HG03095 (cell line): ENCODE measurements at regions not wholly inside any gene's neighbourhood (a gene's known extent, or its start where the extent isn't known, plus 50 kb on each side); places are given as distances from the start of the nearest gene placed in this dataset.
"Not testable (repeated sequence)": the region's sequence is repeated elsewhere in the genome, so short reads cannot be mapped to it uniquely, and the experiment has no call there.

Source experiments
- ATAC-seq: cut with Tn5 transposase; IDR thresholded peaks from one replicate; pipeline ENCODE4 v1.9.1; 2021; ENCODE audit warnings: moderate library complexity; ENCODE audit not compliant: unreplicated experiment

- no peak for ATAC-seq
These were observed 161.5 kb downstream of the NRIP1 start for GRCh38 chr21:14903172-14903865.

GRCh38 chr21:14901482-14901958 lies 163.3 kb downstream of the NRIP1 start:
- no peak for ATAC-seq

- ATAC-seq, result no peak
These were observed 164.2 kb downstream of the NRIP1 start for GRCh38 chr21:14900611-14901010.

- no peak for ATAC-seq
These were observed 164.7 kb downstream of the NRIP1 start for GRCh38 chr21:14900058-14900457.

GRCh38 chr21:14895792-14896191 lies 169.0 kb downstream of the NRIP1 start:
- no peak for ATAC-seq

- no peak for ATAC-seq
These were observed 174.7 kb downstream of the NRIP1 start for GRCh38 chr21:14890141-14890540.

GRCh38 chr21:14889080-14889810 lies 175.6 kb downstream of the NRIP1 start:
- ATAC-seq, result no peak

GRCh38 chr21:14888202-14888601 lies 176.6 kb downstream of the NRIP1 start:
- no peak for ATAC-seq

GRCh38 chr21:14886001-14886400 lies 178.8 kb downstream of the NRIP1 start:
- no peak for ATAC-seq

GRCh38 chr21:14883351-14883750 lies 181.4 kb downstream of the NRIP1 start:
- ATAC-seq, result no peak

GRCh38 chr21:14882545-14882944 lies 182.3 kb downstream of the NRIP1 start:
- not testable (repeated sequence) for ATAC-seq

GRCh38 chr21:14881863-14882499 lies 182.8 kb downstream of the NRIP1 start:
- ATAC-seq, result no peak

GRCh38 chr21:14880922-14881321 lies 183.9 kb downstream of the NRIP1 start:
- no peak for ATAC-seq

GRCh38 chr21:14879458-14879857 lies 185.3 kb downstream of the NRIP1 start:
- ATAC-seq, result no peak

- no peak for ATAC-seq
These were observed 185.8 kb downstream of the NRIP1 start for GRCh38 chr21:14878971-14879370.

- ATAC-seq, result peak; percentile 38
These were observed 187.1 kb downstream of the NRIP1 start for GRCh38 chr21:14877581-14878228.

- ATAC-seq, result no peak
These were observed 188.3 kb downstream of the NRIP1 start for GRCh38 chr21:14876524-14876840.

- ATAC-seq, result peak; percentile 62
These were observed 188.9 kb downstream of the NRIP1 start for GRCh38 chr21:14875704-14876523.

GRCh38 chr21:14875186-14875585 lies 189.6 kb downstream of the NRIP1 start:
- ATAC-seq, result no peak

GRCh38 chr21:14874379-14874778 lies 190.4 kb downstream of the NRIP1 start:
- ATAC-seq, result no peak

- no peak for ATAC-seq
These were observed 192.9 kb downstream of the NRIP1 start for GRCh38 chr21:14871861-14872260.
